ENCODE measurements at regions not wholly inside any gene's neighbourhood (a gene's known extent, or its start where the extent isn't known, plus 50 kb on each side); places are given as distances from the start of the nearest gene placed in this dataset.

DNA sequence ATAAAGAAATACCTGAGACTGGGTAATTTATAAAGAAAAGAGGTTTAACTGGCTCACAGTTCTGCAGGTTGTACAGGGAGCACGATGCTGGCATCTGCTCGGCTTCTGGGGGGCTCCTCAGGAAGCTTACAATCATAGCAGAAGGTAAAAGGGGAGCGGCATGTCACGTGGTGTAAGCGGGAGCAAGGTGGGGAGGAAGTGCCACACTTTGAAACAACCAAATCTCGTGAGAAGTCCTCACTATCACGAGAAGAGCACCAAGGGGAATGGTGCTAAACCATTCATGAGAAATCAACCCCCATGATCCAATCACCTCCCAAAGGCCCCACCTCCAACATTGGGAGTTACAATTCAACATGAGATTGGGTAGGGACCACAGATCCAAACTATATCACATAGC lies 67.7 kb downstream of the AKR1B1 start:
- TF ChIP-seq GATA3 (IDR thresholded peaks at IDR 0.05; ENCODE audit: low read depth, low read length) (no peak), GATA2 (IDR thresholded peaks at IDR 0.05; ENCODE audit: low read depth, low read length) (no peak)

- TF ChIP-seq GATA3 (IDR thresholded peaks at IDR 0.05; ENCODE audit: low read depth, low read length) (no peak), GATA2 (IDR thresholded peaks at IDR 0.05; ENCODE audit: low read depth, low read length) (no peak)
These were observed 70.4 kb downstream of the AKR1B1 start for GRCh38 chr7:134388336-134389019.

GRCh38 chr7:134378562-134378961 lies 61.8 kb upstream of the SLC35B4 start:
- TF ChIP-seq GATA2 (IDR thresholded peaks at IDR 0.05; ENCODE audit: low read depth, low read length) (no peak), GATA3 (IDR thresholded peaks at IDR 0.05; ENCODE audit: low read depth, low read length) (no peak)

- TF ChIP-seq GATA3 (IDR thresholded peaks at IDR 0.05; ENCODE audit: low read depth, low read length) (no peak), GATA2 (IDR thresholded peaks at IDR 0.05; ENCODE audit: low read depth, low read length) (no peak)
These were observed 60.0 kb upstream of the SLC35B4 start for GRCh38 chr7:134376693-134377092.

DNA sequence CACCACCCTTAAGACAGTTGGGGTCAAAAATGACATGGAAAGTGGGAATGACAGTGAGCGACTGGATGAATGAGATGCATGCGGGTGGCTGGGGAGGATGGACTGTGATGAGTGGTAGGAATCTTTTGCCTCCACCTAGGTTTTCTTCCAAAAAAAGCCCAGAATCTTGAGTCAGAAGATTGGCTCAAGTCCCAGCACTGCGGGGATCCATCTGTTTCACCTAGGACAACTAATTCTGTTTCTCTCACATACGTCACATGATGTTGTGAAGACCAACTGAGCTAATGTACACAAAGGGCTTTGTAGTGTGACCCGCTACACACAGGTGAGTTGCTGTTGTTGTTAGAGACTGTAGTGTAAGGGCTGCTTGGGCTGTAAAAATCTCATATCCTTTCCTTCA lies 58.5 kb upstream of the SLC35B4 start:
- no peak for TF ChIP-seq GATA3 (IDR thresholded peaks at IDR 0.05; ENCODE audit: low read depth, low read length)
- no peak for TF ChIP-seq GATA2 (IDR thresholded peaks at IDR 0.05; ENCODE audit: low read depth, low read length)

GRCh38 chr7:134374791-134375190 lies 58.1 kb upstream of the SLC35B4 start:
- TF ChIP-seq GATA3 (IDR thresholded peaks at IDR 0.05; ENCODE audit: low read depth, low read length), result no peak
- no peak for TF ChIP-seq GATA2 (IDR thresholded peaks at IDR 0.05; ENCODE audit: low read depth, low read length)

GRCh38 chr7:134374291-134374690 lies 57.6 kb upstream of the SLC35B4 start:
- TF ChIP-seq GATA2 (IDR thresholded peaks at IDR 0.05; ENCODE audit: low read depth, low read length), result no peak

GRCh38 chr7:134372858-134373257 lies 56.1 kb upstream of the SLC35B4 start:
- TF ChIP-seq GATA2 (IDR thresholded peaks at IDR 0.05; ENCODE audit: low read depth, low read length) (no peak), GATA3 (IDR thresholded peaks at IDR 0.05; ENCODE audit: low read depth, low read length) (no peak)

DNA sequence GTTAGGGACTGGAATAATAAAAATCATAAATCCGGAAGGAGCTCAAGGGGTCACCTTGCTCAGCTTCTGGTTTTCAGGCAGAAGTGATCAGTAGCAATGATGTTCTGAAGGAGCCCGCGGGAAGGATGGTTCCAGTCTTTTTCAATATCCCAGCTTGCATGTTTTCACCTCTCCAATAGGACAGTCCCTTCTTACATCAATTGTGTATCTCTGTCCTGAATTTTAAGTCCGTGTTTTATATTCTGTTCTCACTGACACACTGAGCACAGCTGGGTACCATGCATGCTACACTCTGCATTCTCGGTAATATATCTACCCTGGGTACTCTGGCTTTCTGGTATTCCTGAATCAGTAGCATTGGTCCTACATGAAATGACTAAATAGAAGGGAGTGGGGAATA lies 55.2 kb upstream of the SLC35B4 start:
- no peak for TF ChIP-seq GATA3 (IDR thresholded peaks at IDR 0.05; ENCODE audit: low read depth, low read length)
- TF ChIP-seq GATA2 (IDR thresholded peaks at IDR 0.05; ENCODE audit: low read depth, low read length), result no peak

DNA sequence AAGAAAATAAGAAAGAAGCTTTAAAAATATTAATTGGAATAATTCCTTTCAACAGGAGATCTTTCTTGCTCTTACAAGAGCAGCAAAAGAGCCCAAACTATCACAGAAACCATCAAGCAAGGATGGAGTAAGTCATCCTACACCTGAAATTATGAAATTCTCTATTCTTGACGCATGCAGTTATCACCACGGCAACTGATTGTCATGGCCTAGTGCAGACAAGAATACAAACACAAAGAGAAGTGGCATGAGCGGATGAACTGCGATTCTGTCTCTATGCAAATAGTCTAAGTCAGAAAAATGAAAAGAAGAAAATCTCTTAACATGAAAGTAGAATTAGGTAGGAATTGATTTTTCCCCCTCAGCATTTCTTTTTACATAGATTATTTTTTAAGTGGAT lies 54.8 kb upstream of the SLC35B4 start:
- TF ChIP-seq GATA3 (IDR thresholded peaks at IDR 0.05; ENCODE audit: low read depth, low read length) (no peak), GATA2 (IDR thresholded peaks at IDR 0.05; ENCODE audit: low read depth, low read length) (no peak)

- TF ChIP-seq GATA3 (IDR thresholded peaks at IDR 0.05; ENCODE audit: low read depth, low read length) (no peak), GATA2 (IDR thresholded peaks at IDR 0.05; ENCODE audit: low read depth, low read length) (no peak)
These were observed 53.4 kb upstream of the SLC35B4 start for GRCh38 chr7:134370135-134370534.

GRCh38 chr7:134368851-134369544 lies 52.3 kb upstream of the SLC35B4 start:
- TF ChIP-seq GATA3 (IDR thresholded peaks at IDR 0.05; ENCODE audit: low read depth, low read length) (no peak), GATA2 (IDR thresholded peaks at IDR 0.05; ENCODE audit: low read depth, low read length) (peak; percentile 85)

GRCh38 chr7:134367956-134368749 lies 51.4 kb upstream of the SLC35B4 start:
- TF ChIP-seq GATA2 (IDR thresholded peaks at IDR 0.05; ENCODE audit: low read depth, low read length), result no peak
- no peak for TF ChIP-seq GATA3 (IDR thresholded peaks at IDR 0.05; ENCODE audit: low read depth, low read length)
